Mammary epithelial cell (primary cell): ENCODE measurements at regions not wholly inside any gene's neighbourhood (a gene's known extent, or its start where the extent isn't known, plus 50 kb on each side); places are given as distances from the start of the nearest gene placed in this dataset.

Experiments used
- CTCF ChIP-seq, 2 donors: IDR thresholded peaks in 1 of 2; conservative IDR thresholded peaks in 1 of 2; 2 replicates each; pipeline ENCODE4 v1.5.1; 2011 to 2012; ENCODE audit warnings: inconsistent platforms in 2 of 2, low read length in 2 of 2, mild to moderate bottlenecking in 2 of 2, control low read depth in 1 of 2, low read depth in 1 of 2; ENCODE audit not compliant: insufficient read depth in 1 of 2; ENCODE audit errors: extremely low read depth in 1 of 2
- EZH2 ChIP-seq: IDR thresholded peaks from 2 replicates; pipeline ENCODE4 v1.6.1; 2012; ENCODE audit warnings: low read length, inconsistent platforms, borderline replicate concordance

DNA sequence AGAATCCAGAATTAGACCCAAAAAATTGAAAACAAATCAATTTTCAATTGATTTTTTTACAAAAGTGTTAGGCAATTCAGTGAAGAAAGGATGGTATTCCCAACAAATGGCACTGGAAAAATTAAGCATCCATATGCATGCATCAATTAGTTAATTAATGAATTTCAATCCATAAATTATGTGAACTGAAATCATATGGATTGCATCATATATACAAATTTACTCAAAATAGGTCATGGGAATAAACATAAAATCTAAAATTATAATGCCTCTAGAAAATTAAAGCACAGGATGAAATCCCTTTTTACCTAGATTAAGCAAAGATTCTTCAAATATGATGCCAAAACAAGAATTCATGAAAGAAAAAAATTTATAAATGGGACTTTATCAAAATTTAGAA lies 213.9 kb upstream of the KLHL29 start:
- no peak for TF ChIP-seq CTCF (conservative IDR thresholded peaks at IDR 0.05 in 1 of 2, IDR thresholded peaks at IDR 0.05 in 1 of 2; ENCODE audit: extremely low read depth in 1 of 2, insufficient read depth in 1 of 2, low read depth in 1 of 2, low read length in 2 of 2)
- TF ChIP-seq EZH2, result no peak
